GM19438 (cell line): ENCODE measurements at regions not wholly inside any gene's neighbourhood (a gene's known extent, or its start where the extent isn't known, plus 50 kb on each side); places are given as distances from the start of the nearest gene placed in this dataset.
"Not testable (repeated sequence)": the region's sequence is repeated elsewhere in the genome, so short reads cannot be mapped to it uniquely, and the experiment has no call there.

ENCODE experiments used
- ATAC-seq: cut with Tn5 transposase; IDR thresholded peaks from one replicate; pipeline ENCODE4 v1.9.1; 2021; ENCODE audit warnings: low read depth; ENCODE audit not compliant: unreplicated experiment

DNA sequence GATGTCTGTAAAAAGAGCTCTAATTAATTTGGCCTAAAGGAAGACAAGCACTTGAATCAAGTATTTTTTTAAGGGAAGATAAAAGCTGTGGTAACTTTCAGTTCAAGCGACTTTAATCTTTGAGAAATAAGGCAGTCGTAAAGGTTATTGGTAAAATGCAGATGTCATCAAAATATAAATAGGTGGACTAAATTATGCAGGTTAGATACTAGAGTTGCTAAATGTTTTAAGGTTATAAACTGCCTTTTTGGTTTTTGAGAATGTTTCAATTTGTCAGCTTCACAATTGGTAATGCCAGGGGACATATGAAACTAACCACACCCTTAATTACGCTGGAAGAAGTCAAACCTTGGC, 159.5 kb upstream of the OLIG3 start:
- no peak for ATAC-seq

DNA sequence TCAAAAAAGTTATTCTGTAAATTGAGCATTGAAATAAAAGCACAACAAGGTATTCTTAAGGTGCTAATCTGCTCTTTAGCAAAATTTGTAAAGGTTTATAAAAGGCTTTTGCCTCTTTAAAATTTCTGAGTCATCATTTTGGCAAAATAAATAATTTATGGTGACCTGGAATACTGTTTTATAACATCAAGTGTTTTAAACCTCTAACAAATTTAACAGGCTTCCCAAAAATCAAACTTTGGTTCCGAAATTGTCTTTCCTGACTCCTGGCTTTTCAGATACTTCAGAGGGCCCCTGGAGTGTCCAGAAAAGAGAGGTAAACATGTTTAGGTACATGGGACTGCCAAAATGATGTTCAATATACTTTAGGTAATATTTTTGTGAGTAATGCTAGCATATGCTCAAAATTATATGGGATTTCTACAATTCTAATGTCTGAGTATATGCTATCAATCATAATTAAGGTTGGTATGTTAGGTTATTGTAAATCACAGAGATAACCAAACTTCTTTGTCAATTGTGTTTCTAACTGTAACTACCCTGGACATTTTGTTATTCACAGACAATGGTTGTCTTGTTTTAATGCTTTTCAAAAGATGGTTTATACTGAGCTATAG, 160.3 kb upstream of the OLIG3 start:
- ATAC-seq: no peak

DNA sequence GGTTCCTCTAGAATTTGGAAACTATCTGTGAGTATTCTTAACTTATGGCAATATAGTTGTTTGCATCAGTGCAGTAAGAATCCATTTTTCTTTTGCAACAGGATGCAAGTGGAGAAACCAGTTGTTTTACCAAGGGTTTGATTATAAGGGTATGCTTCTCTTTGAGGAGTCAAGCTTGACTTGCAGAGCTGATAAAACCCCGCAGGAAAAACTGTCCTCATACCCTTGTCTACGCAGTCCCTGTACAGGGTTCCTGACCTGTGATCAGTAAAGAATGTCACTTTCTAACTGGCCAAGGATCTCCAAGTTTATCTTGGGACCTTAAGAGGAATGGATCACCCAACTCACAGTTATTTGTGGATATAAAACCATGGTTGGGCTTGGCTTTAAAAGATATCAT, 161.1 kb upstream of the OLIG3 start:
- ATAC-seq: no peak

DNA sequence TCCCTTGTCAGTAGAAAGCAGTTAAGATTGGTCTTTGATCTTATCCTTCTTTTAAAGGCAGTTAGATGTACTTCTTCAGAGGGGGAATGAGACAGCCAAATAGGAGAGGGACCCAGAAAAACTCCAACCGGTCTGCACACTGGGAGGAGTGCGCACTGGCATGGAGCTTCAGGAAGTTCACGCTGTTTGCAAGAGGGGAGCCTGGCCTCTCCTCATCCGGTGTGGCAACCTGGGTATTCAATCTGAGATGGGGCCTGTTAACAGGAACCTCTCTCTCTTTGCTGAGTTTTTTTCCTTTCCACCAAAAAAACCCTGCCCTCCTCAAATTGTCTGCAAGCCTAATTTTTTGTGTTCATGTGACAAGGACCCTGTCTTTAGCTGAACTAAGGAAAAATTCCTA, 162.5 kb upstream of the OLIG3 start:
- no peak for ATAC-seq

DNA sequence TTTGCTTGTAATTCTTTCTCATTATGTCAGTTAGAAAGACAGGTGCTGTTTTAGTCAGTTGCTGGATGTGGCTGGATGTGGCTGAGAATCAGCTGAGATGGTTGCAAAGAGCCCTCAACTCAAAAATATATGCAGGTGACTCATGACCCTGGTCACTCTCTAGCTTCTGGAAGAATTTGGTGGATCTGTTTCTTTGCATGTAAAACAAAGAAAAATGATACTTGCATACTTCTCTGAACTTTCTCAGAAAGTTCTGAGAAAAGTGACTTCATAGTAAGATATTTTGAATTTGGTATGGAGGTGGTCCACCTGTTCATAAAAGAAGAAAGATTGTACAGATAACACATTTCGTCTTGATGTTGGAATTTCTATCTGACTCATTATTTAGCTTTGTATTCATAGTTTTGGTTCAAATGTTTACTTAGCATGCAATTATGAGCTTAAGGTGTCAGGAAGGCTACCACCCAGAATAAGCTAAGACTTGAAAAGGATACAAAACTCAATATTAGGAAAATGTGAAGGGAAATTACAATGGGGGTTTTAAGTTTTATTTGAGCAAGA, 163.2 kb upstream of the OLIG3 start:
- no peak for ATAC-seq

DNA sequence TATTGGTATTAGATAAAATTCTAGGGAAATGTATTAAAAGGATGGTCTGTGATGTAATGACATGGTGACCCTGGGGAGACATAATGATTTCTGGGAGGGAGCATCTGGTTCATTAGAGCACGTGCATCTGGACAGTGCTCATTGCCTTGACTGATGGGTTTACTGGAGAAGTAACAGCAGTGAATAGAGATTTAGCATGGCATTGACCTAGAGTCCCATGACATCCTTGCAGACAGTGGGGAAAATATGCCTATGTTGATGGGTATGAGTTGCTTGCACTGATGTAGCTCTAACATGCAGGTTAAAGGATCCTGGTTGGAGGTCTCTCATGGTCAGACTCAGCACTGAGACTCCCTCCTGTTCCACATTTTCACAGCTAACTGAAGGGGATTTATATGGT, 164.1 kb upstream of the OLIG3 start:
- ATAC-seq: no peak

DNA sequence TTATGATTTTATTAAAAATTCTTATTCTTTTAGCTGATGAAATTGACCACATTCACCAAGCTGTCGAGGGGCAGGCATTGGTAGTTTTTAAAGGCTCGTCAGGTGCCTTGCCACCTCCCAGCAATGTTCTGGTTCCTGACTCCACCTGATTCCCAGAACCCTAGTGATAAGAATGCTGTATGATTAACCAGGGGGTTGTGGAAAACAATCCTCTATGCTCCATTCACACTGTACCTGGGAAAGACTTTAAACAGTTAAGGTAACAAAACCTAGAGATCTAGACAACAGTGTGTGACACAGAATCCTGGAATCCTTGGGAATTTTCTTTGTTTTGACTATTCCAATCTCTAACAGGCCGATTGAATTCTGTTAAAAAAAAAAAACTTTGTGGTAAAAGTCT, 165.7 kb upstream of the OLIG3 start:
- no peak for ATAC-seq

DNA sequence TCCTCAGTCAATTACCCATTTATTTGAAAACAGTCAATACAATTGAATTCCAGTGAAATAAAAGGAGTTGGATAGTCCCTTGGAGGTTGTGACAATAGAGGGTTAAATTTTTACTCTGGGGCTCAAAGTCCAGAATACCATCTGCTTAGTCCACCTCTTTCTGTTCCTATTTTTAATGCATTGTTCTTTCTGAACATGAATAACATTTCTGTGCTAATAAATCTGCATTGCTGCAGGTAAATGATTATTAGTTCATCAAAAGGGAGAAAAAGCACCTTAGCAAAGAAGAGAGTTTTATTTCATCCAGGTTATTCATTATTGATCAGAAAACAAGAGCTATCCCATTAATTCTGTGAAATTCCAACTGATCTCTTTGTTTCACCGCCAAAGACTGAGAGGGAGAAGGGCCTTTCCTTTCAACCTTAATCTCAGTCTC, 166.1 kb upstream of the OLIG3 start:
- no peak for ATAC-seq

DNA sequence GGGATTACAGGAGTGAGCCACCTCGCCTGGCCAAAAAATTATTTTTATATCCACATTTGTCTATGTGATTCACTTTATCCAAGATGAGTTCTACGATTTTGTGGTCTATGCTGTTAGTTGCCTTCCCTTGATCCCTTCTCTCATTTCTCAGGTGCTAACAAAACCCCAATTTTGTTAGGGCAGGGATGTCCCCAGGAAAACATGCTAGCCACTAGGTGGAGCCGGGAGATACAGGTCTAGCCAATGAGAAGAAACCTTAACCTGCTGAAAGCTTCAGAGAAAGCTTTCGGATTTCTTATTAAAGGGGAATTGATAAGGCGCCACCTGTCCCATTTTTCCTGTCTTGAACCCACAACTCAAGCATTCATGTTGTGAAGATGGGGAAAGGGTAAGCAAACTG, 167.4 kb upstream of the OLIG3 start:
- no peak for ATAC-seq

DNA sequence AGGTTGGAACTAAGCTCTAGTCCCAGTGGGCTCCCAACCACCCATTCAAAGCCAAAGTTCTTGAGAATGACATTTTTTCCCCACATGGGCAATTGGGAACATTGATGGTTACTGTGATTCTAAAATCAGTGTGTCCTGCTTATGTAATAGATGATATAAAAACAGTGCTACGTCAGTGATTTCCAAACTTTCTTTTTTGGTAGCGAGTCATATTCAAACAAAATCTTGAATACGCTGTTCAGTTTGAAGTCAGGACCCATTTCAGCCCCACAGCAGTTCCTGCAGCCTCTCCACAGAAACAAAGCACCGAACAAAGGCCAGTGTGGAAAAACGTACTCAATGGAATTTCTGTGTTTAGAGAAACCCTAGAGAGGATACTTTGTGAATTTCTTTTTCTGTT, 170.0 kb upstream of the OLIG3 start:
- no peak for ATAC-seq

DNA sequence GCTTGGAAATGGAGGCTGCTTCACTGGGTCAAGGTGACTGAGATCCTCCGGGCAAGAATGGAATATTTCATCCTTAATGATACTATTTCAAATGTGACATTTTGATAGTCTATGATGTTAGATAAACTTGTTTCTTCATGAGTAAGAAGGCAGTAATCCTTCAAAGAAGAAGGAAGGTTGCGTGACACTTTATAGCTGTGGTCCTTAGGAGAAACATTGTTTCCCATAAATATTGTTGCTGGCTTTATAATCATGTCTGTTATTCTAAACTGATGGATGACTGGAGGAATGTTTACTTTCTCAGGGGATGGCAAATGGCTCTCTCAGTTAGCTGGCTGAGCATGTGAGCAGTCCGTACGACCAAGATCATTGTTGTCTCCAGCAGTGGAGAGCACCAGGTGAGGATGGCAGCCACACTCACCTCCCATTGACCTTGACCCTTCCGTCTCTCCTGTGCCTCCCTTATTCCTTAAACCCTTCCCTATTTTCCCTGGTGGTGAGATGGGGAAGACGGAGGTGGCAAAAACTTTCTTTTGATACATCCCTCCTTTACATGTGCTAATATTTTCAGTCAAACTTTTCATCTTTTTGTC, 171.2 kb upstream of the OLIG3 start:
- no peak for ATAC-seq

DNA sequence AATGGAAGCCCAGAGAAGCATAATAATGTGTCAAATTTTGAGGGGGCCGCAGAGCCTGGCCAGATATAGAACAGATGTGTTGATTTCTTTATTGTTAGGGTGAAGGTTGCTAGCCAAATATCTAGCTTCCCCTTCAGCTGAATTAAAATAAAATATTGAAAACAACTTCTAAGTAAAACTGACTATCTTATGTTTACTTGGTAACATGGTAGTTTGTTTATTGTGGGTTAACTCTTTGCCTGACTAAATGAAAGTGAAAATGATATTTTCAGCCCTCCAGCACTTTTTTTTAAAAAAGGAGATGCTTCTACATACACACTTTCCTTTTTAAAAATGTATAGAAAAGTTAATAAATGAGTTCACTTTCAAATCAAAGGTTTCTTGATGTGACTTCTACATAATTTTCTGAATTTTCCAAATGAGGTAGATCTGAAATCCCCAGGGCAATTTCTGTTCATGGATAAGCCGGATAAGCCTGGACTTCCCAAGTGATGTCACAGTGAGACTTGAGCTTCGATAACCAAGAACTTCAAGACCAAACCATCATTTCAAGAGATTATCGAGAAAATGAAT, 172.1 kb upstream of the OLIG3 start:
- no peak for ATAC-seq

DNA sequence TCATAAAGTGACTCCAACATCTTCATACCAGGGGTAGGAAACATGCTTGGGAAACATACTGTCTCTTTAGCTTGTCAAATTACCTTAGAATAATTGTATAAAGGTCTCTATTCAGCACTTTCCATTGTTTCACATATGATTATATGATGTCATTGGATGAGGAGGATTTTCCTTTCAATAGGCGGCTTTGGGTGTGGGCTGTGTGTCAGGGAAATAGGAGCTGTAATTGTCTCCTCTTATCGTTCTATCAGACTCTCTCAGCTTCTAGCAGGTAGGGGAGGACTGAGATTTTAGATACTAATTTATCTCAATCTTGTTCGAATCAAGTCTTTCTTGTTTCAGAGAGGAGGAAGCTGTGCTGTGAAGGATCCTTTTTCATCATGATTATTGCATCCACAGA, 179.4 kb upstream of the OLIG3 start:
- ATAC-seq: no peak

DNA sequence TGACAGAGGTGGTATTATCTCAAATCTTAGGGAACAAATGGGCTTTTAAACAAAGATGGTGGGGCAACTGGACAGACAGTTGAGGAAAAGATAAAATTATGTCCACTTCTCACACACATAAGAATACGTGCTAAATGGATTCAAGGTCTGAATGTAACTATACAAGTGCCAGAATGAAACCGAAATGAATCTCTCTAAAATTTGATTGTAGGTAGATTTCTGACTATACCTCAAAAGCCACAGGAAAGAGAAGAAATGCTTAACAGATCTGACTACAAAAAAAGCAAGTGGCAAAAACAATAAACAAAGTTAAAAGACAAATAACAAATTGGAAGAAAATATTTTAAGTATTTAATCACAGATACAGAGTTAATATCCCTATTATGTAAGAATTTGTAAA, 182.7 kb upstream of the OLIG3 start:
- ATAC-seq: no peak

DNA sequence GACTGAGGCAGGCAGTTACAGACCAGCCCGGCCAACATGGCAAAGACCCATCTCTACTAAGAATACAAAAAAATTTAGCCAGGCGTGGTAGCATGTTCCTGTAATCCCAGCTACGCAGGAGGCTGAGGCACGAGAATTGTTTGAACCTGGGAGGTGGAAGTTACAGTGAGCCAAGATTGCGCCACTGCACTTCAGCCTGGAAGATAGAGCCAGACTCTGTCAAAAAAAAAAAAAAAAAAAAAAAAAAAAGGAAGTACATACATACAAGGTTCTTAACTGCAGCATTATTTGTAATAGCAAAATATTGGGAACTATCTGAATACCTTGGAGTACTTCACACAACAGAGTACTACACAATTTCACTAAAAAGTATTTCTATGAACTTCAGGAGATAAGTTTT, 183.5 kb upstream of the OLIG3 start:
- no peak for ATAC-seq

DNA sequence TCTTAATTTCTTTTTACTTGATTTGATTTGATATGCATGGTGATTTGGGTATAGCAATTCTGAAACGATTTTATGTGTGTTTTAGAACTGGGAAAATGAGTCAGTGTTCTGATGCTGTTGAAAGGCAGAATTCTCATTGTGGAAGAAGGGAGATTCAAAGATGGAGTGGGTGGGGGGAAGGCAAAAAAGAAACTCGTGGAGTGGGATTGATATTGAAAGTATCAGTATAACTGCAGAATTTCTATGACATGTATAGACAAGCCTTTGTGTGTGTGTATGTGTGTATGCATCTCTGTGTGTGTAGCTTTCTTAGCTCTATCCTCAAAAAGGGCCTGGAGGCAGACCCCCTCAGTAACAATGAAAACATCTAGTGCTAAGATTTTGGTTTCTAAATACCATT, 184.3 kb upstream of the OLIG3 start:
- ATAC-seq: no peak

DNA sequence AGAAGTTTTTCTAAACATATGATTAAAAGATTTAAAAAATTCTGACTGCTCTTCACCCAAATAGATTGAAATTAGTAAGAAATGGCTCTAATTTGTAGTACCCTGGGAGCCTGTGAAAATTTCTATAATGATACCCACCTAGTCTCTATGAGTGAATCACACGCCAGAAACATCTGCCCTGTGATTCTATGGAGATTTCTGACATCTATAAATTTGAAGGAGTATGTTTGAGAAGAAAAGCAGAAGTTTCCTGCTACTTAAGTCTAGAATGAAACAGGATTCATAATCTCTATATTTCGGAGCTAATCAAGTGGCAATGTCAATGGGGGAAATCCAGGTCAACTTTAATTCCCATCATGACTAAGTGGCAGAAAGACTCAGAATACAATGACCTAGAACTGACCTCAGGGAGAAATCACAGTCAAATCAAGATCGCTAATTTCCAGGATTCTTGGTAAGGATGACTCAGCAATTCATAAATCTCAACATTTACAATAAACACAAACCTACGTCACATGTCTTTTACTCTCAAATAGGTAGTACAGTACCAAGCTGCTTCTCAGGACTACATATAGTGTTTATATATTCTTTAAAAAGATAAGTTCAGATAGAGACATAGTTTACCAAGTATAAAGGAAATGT, 186.2 kb upstream of the TNFAIP3 start:
- no peak for ATAC-seq

DNA sequence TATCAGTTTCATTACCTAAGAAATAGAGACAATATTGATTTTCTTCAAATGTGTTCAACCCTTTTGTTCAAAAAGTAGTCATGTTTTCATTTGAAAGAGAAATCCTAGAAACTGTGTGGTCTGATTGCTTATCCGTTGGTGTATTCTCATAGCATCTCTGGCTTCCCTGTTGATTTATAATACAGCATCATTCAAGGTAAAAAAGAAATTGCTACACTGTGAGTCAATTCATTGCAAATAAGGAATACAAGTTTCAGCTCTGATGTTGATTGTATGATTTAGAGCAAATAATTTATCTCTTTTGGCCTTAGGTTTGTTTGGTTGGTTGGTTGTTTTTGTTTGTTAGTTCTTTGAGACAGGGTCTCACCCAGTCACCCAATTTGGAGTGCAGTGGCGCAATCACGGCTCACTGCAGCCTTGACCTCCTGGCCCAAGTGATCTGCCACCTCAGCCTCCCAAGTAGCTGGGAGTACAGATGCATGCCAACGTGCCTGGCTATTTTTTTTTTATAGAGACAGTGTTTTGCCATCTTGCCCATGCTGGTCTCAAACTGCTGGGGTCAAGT, 185.5 kb upstream of the TNFAIP3 start:
- no peak for ATAC-seq

DNA sequence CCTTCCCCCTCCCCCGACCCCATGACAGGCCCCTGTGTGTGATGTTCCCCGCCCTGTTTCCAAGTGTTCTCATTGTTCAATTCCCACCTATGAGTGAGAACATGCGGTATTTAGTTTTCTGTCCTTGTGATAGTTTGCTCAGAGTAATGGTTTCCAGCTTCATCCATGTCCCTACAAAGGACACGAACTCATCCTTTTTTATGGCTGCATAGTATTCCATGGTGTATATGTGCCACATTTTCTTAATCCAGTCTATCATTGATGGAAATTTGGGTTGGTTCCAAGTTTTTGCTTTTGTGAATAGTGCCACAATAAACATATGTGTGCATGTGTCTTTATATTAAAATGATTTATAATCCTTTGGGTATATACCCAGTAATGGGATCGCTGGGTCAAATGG, 184.4 kb upstream of the TNFAIP3 start:
- not testable (repeated sequence) for ATAC-seq

DNA sequence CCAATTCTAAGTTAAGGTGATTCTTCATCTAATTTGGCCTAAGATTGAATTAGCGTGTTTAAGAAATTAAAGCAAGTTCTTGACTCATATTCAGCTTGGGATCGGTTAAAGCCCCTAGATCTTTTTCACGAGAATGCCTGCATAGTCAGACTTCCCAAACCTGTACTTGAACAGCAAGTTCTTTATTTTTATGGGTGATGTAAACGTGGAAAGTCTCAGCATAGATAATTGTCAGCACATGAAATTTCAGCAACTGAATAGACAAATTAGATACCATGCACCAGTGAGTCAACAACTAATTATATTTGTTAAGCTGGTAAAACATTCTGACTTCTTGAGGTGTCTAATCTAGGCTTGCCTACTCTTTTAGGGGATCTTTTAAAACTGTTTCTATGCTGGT, 183.1 kb upstream of the TNFAIP3 start:
- no peak for ATAC-seq

DNA sequence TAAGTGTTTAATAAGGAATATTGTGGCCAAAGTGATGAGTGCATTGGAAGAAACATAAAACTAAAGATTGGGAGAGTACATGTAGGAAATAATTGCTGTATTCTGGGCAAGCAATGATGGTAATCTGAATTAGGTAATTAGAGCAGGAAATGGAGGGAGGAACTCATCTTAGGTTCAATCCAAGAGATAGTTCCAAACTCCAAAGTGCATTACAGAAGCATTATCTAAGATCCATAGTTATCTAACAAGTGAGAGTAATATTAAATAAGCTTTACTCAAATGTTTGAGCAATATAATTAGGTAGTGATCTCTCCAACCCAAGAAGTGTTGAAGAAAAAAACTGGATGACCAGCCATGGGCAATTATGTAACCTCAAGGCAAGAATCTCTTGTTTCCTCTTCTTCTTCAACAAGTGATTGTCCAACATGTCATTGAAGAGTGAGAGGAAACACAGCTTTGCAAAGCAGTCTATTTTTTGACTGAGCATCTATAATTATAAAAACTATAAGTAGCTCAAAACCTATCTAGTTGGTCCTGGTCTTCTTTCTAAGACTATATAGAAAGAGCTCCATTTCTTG, 181.2 kb upstream of the TNFAIP3 start:
- ATAC-seq: no peak
